ENCODE measurements at regions not wholly inside any gene's neighbourhood (a gene's known extent, or its start where the extent isn't known, plus 50 kb on each side); places are given as distances from the start of the nearest gene placed in this dataset.

- intact Hi-C loops (cut with DNase I), result no loop called here
- DNase-seq (no peak), ATAC-seq (no peak)
- Histone ChIP-seq H3K4me1 (no peaks in the 10 kb centered on the region), H3K27me3 (no peaks in the 10 kb centered on the region), H3K4me3 (no peak overlapping the region), H3K27ac (no peak overlapping the region), H3K9me3 (no peaks in the 10 kb centered on the region), H3K36me3 (no peaks in the 10 kb centered on the region)
- TF ChIP-seq CTCF (IDR thresholded peaks at IDR 0.05), result no peak
Observed at GRCh38 chr7:125241548-125241947, 311.9 kb upstream of the POT1 start.

GRCh38 chr7:125222596-125222995 lies 293.0 kb upstream of the POT1 start:
- no peaks in the 10 kb centered on the region for H3K27me3 ChIP-seq
- ATAC-seq (no peak), DNase-seq (no peak)
- H3K4me3 ChIP-seq, result no peak overlapping the region
- H3K4me1 ChIP-seq, result no peaks in the 10 kb centered on the region
- intact Hi-C loops (cut with DNase I), result no loop called here
- peaks cover 0 to 17% of the 10 kb centered on the region in 2 donors for H3K9me3 ChIP-seq
- no peak overlapping the region for H3K27ac ChIP-seq
- no peak for TF ChIP-seq CTCF (IDR thresholded peaks at IDR 0.05)
- H3K36me3 ChIP-seq, result no peaks in the 10 kb centered on the region

DNA sequence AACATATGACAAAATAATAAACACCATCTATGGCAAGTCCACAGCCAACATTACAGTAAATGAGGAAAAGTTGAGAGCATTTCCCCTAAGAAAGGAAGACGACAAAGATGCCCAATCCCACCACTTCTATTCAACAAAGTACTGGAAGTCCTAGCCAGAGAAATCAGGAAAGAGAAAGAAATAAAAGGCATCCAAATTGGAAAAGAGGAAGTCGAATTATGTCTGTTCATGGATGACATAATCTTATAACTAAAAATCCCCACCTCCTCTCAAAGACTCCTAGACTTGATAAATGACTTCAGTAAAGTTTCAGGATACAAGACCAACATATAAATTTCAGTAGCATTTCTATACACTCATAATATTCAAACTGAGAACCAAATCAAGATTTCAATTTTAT lies 288.5 kb upstream of the POT1 start:
- no peak for TF ChIP-seq CTCF (IDR thresholded peaks at IDR 0.05)
- H3K27ac ChIP-seq, result no peak overlapping the region
- no peak overlapping the region for H3K4me3 ChIP-seq
- no peaks in the 10 kb centered on the region for H3K36me3 ChIP-seq
- peaks cover 0 to 17% of the 10 kb centered on the region in 2 donors for H3K9me3 ChIP-seq
- DNase-seq (no peak), ATAC-seq (no peak)
- intact Hi-C loops (cut with DNase I), result no loop called here
- H3K27me3 ChIP-seq, result no peaks in the 10 kb centered on the region
- H3K4me1 ChIP-seq, result no peaks in the 10 kb centered on the region

DNA sequence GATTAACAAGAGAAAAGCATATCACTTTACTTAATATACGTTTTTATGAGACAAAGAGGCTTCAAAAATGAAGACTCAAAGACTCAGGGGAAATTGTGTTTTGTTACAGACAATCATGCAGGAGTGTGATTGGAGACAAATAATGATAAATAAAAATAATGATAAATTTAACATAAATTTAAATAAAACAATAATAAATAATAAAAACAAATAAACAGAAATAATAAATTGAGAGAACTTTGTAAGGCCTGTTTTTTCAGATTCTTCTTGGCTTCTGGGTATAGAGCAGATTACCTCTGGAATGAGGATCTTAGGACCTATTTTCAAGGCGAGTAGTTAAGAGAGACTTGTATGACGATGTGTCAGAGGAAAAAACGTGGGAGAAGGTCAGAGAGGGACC lies 271.4 kb upstream of the POT1 start:
- intact Hi-C loops (cut with DNase I), result no loop called here

DNA sequence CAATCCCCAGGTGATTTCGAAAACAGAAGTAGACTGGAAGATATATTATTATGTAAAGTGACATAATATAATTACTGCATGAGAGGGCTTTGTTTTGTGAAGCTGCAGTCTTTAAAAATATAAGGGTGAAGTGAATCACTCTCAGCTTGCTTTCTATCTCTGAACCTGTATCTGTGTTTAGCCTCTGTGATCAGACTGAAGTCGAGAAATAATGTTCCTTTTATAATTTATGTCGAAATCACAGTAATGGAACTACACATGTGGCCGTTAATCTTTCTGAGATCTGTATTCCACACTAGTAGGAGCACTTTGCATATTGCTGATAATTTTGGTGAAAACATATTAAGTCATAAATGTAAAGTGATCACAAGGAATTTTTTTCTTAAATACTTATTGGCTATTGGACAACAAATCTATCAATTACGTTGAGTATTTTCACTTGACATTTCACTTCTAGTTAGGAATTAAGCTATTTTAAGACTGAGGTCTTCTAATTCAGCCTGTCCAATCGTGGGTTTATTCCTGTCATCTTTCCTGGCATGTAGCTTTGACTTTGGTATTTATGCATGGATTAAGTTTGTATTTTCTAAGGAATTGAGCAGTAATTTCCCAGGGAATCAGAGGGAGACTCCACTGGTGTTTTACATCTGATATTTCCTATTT lies 268.2 kb upstream of the POT1 start:
- TF ChIP-seq CTCF (IDR thresholded peaks at IDR 0.05), result no peak
- no peaks in the 10 kb centered on the region for H3K36me3 ChIP-seq
- no peaks in the 10 kb centered on the region for H3K9me3 ChIP-seq
- ATAC-seq, result no peak
- DNase-seq, result no peak
- intact Hi-C loops (cut with DNase I), result no loop called here
- H3K4me1 ChIP-seq, result no peaks in the 10 kb centered on the region
- H3K4me3 ChIP-seq, result no peak overlapping the region
- no peak overlapping the region for H3K27ac ChIP-seq
- no peaks in the 10 kb centered on the region for H3K27me3 ChIP-seq

More for the DNA sequence above, 271.4 kb upstream of the POT1 start:
- no peak for TF ChIP-seq CTCF (IDR thresholded peaks at IDR 0.05)
- Histone ChIP-seq H3K9me3 (no peaks in the 10 kb centered on the region), H3K27me3 (no peaks in the 10 kb centered on the region), H3K27ac (no peak overlapping the region), H3K4me3 (no peak overlapping the region), H3K4me1 (no peaks in the 10 kb centered on the region), H3K36me3 (no peaks in the 10 kb centered on the region)
- no peak for ATAC-seq
- DNase-seq, result no peak
